CD4-positive, alpha-beta T cell treated with Interleukin-12 subunit alpha and Interleukin-12 subunit beta, for 1 hour (primary cell): ENCODE measurements at regions not wholly inside any gene's neighbourhood (a gene's known extent, or its start where the extent isn't known, plus 50 kb on each side); places are given as distances from the start of the nearest gene placed in this dataset.

Experiments
- DNase-seq: peaks from one replicate; pipeline ENCODE4 v3.0.0-alpha.2; 2020

DNA sequence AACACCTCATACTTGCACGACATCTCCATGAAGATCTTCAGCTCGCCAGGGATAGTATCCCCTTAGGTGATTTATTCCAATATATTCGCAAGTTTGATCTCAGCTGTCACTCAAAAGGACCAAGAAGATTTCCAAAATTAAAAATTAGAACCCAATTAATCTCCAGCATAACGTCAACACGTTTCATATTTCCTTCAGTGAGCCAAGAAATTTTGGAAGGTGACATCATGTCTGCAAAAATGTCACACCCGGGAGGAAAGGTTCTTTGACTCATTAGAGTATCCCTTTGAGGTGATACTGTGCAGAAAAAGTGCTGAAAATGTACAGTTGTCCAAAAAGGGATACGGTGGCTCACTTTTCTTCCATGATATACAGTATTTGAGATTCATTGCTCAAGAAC, 569.6 kb downstream of the EFNB2 start:
- DNase-seq: no peak

GRCh38 chr13:105962080-105962479, 573.4 kb downstream of the EFNB2 start:
- no peak for DNase-seq

DNA sequence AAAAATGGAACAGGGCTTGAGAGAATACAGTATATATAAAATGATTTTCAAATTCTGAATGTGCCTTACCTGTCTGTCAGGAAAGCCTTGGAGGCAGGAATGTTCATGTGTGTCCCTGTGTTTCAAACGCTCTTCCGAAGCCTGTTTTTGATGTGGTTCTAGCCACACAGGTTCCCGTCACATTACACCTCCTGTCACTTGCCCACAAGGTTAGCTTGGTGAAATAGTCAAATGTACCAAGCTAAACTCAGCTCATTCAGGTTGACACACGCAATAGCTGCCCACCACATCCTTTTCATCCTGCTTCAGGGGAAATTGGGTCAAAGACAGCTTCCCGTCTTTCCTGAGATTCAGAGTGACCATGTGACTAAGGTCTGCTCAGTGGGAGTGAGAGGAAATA, 574.0 kb downstream of the EFNB2 start:
- DNase-seq: no peak

- DNase-seq: no peak
Measured at GRCh38 chr13:105960326-105960725, 575.1 kb downstream of the EFNB2 start.

DNA sequence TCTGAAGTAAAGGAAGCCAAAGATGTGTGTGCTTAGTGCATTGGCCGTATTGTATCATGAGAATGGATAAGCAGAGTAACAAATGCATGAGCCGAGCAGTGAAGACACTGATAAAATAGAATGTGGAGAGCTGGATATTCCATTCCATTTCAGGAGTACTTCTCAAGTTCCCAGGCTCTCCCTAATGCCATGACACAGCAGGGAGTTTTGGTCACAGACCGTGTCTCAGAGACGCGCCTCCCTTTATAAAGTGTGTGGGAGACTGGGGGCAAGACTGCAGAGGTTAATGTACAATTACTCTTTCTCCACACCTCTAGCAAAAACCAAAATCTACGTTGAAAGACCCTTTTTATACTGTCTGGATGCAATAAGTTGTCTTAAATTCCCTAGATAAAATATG, 575.6 kb downstream of the EFNB2 start:
- no peak for DNase-seq

- DNase-seq: no peak
Measured at GRCh38 chr13:105957769-105958438, 577.6 kb downstream of the EFNB2 start.

- DNase-seq: no peak
Measured at GRCh38 chr13:105956921-105957320, 578.5 kb downstream of the EFNB2 start.

GRCh38 chr13:105952973-105953290, 582.5 kb downstream of the EFNB2 start:
- no peak for DNase-seq

DNA sequence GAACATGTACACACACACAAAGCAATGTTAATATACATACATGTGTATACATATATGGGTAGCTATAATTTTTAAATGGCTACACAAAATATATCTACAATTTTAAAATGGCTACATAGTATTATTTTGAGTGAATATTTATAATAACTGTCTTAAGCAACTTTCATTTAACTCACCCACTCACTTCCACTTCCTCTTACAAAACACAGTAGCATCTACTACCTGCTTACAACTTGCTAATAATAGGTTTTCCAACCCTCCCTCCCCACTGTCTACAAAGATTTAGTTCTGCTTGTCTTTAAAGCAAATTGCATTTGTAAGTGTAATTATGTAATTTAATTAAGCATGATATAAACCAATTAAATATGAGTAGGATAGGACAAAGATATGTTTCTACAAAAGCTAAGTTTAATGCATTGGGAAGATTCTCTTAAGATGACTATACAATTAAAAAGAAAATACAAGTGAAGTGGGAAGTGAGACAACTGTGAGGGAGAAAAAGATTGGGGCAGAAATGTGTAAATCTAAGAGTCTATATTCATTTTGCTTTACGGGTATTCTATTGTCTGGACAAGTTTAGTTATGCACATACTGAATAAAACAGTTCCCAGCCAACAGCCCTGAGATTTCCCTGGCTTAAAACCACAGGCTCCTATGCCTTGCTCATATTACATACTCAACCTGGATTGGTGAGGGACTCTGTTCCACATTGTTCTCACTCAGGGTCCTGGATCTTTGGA, 583.1 kb downstream of the EFNB2 start:
- DNase-seq: no peak

DNA sequence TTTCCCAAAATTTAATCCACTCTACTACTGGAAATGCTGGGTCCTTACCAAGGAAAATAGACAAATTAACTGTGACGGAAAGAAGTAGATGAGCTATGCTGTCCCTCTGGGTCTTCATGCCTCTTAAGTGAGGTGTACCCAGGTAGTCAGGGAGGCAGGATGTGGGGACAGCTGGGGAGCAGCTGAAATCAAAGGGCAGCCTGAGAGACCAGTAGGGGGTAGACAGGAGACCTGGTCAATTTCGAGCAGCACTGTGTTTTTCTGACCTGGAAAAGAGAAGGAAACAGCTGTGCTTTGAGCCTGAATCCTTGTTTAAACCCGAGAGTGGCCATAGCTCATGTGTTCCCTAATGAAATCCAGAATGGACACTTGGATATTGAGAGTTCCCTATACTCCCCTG, 587.3 kb downstream of the EFNB2 start:
- no peak for DNase-seq

DNA sequence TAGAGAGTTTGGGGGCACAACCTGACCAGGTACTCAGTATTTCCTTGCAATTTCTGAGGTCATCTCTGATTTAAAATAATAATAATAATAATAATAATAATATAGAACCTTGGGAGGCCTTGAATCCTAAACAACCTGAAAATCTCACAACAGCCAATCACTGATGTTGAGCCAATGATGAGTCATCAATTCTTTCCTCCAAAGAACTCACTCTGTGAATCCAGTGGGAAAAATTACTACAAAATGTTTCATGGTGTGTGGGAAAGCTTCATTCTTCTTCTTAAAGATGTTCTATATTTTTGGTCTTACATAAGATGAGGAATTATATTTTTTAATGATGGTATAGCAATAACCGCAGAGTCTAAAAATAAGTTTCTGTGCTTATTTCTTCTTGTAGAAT, 594.6 kb downstream of the EFNB2 start:
- DNase-seq: no peak

GRCh38 chr13:105937451-105937850, 598.0 kb downstream of the EFNB2 start:
- DNase-seq: no peak

- DNase-seq: no peak
Measured at GRCh38 chr13:105936816-105937215, 598.6 kb downstream of the EFNB2 start.

DNA sequence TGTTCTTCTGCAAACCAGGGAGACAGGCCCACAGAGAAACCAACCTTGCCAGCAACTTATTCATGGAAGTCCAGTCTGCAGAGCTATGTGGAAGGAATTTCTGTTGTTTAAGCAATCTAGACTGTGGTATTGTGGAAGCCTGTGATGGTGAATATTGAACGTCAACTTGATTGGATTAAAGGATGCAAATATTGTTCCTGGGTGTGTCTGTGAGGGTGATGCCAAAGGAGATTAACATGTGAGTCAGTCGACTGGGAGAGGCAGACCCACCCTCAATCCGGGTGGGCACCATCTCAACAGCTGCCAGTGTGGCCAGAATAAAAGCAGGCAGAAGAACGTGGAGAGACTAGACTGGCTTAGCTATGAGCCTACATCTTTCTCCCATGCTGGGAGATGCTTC, 606.0 kb downstream of the EFNB2 start:
- DNase-seq: no peak

- DNase-seq: no peak
Measured at GRCh38 chr13:105928901-105929300, 606.6 kb downstream of the EFNB2 start.

DNA sequence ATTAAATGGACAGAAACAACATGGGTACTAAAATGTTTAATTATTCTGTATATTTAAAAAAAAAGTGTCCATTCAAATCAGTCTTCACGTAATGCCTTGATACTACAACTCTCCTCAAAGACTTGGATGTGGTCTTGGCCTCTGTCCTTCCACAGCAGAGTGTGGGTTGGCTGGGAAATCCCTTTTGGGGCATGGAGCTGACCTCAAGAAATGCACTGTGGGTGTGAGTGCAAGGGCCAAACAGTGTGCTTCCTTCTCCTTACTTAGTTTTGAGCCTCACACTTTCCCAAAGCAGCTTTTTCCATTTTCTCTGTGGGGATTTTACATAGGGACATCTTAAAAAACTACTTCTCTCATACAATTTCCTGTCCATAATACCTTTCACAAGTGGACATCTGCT, 607.4 kb downstream of the EFNB2 start:
- DNase-seq: no peak

- DNase-seq: no peak
Measured at GRCh38 chr13:105925496-105925895, 610.0 kb downstream of the EFNB2 start.

DNA sequence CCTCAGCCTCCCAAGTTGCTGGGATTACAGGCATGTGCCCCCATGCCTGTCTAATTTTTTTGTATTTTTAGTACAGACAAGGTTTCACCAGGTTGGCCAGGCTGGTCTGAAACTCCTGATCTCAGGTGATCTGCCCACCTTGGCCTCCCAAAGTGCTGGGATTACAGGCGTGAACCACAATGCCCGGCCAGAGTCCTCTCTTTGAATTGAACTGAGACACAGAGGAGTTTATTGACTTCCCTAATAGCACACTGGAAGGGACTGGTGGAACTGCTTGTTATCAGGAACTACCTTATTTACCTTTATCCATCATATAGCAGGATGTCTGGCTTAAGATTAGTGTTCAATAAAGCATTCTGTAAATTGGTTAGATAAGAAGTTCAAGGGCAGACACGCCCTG, 613.8 kb downstream of the EFNB2 start:
- no peak for DNase-seq

DNA sequence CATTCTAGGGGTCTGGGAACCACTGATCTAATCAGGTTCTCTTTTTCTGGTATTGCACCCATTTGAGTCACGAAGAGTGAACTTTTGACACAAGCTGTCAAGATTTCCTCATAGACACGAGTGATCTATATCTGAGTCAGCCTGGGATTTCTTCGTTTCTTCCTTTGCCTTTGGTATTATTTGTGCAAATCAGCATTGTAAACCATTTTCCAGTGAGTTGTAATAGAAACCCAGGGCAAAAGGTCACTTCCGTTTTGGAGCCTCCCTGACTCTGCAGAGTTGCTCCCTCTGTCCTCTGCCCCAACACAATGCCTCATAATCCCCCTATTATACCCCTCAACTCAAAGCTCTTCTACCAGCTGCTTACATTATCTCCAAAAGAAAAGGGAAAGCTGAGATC, 615.1 kb downstream of the EFNB2 start:
- DNase-seq: no peak

DNA sequence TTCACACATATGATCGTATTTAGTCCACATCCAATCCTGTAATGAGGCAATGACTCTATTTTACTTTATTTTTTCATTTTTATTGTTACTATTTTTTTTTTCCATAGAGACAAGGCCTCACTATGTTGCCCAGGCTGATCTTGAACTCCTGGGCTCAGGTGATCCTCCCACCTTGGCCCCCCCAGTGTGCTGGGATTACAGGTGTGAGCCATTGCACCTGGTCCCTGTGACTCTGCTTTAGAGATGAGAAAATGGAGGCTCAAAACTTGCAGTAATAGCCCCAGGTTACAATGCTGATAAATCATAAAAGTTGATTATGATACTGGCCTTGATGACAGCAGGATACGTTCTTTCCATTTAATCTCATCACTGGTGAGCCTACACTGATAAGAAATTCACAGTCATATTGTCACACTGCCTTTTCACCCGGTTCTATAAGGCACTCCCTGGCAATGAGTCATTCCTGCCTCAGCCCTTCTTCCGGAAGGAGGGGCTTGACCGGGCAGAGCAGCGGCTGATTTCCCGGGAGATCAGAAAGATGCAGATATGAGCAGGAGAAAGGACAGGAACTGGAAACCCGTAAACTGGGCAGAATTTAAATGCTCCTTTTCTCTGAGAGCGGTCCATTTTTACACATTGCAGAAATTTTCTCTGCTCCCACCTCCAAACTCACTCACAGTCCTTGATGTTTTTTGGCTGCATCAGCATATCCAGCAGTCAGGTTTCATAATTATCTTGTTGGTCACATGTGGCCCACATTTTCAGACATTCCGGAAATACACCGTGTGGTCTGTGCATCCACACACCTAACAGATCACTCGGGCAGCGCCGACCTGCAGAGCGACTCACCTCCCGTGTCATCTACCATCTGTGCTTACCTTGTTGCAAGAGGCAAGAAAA, 616.4 kb downstream of the EFNB2 start:
- no peak for DNase-seq

GRCh38 chr13:105915146-105915850, 620.2 kb downstream of the EFNB2 start:
- DNase-seq: no peak

GRCh38 chr13:105914291-105915036, 621.0 kb downstream of the EFNB2 start:
- no peak for DNase-seq

DNA sequence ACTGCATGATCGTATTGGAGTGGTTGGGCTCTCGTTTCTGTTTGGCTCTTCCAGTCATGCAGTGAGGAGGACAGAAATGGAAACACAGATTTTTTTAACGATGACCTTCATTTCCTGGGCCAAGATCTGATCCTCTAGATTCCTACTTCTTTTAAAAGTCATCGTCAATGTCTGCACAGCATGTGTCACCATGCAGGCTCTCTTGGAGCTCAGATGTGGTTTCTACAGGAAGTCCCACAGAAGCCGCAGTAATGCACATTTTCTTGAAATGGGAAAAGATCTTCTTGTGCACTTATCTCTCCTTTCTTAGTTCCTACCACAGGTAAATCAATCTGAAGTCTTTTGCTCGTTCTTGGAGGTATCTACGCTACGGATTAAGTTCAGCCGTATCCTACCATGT, 626.9 kb downstream of the EFNB2 start:
- DNase-seq: peak; percentile 3
